ENCODE measurements at regions not wholly inside any gene's neighbourhood (a gene's known extent, or its start where the extent isn't known, plus 50 kb on each side); places are given as distances from the start of the nearest gene placed in this dataset.

DNA sequence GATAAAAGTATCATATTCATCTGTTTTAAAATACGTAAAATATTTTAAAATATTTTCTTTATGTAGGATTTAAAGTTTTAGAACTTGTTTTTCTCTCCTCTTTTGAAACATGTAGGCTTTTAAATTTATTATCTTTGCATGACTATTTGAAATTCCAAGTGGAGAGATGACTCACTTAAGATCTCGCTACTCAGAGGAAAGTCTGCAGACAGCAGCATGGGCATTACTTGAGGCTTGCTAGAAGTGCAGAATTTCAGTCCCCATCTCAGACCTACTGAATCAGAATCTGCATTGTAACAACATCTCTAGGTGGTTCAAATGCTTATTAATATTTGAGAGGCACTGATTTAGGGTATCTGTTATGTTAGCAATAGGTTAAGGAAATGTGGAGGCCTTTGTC, 225.7 kb upstream of the ARX start:
- Histone ChIP-seq H3K4me2 (ENCODE audit: low read length) (no peak overlapping the region), H3K27me3 (ENCODE audit: control insufficient read depth, low read length) (no peaks in the 10 kb centered on the region), H3F3A (ENCODE audit: control insufficient read depth, insufficient read depth) (no peaks in the 10 kb centered on the region), H4K20me1 (ENCODE audit: control insufficient read depth, insufficient read depth, low read depth, low read length) (no peaks in the 10 kb centered on the region), H3K4me3 (ENCODE audit: low read length) (no peak overlapping the region), H3K9me2 (replicated peaks; ENCODE audit: control insufficient read depth, low read length) (no peaks in the 10 kb centered on the region), H3K4me1 (ENCODE audit: control insufficient read depth, low read length) (no peaks in the 10 kb centered on the region), H3K79me2 (ENCODE audit: control insufficient read depth, low read length) (no peaks in the 10 kb centered on the region), H3K36me3 (ENCODE audit: control insufficient read depth, low read length) (no peaks in the 10 kb centered on the region), H3K27ac (ENCODE audit: low read depth, low read length) (no peak overlapping the region), H3K9me3 (ENCODE audit: control insufficient read depth, insufficient read depth, low read length) (no peaks in the 10 kb centered on the region)
- TF ChIP-seq CTCF (IDR thresholded peaks at IDR 0.05; ENCODE audit: low read depth, low read length, poor library complexity, severe bottlenecking) (no peak), EZH2phosphoT487 (IDR thresholded peaks at IDR 0.05; ENCODE audit: borderline replicate concordance, low read length) (no peak)

DNA sequence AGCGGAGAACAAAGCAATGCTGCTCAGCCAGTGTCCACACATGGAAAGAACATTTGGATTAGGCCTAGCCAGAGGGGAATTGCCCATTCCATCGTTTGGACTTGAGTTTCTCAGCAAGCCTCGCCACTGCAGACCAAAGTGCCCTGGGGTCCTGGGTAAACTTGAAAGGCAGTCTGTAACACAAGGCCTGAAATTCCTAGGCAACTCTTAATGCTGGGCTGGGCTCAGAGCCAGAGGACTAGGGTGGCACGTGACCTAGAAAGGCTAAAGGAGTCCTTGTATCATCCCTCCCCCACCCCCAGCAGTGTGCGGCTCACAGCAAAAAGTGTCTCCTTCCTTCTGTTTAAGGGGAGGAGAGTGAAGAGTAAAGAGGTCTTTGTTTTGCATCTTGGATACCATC, 210.4 kb upstream of the ARX start:
- Histone ChIP-seq H3F3A (ENCODE audit: control insufficient read depth, insufficient read depth) (no peaks in the 10 kb centered on the region), H3K4me1 (ENCODE audit: control insufficient read depth, low read length) (no peaks in the 10 kb centered on the region), H3K27me3 (ENCODE audit: control insufficient read depth, low read length) (no peaks in the 10 kb centered on the region), H4K20me1 (ENCODE audit: control insufficient read depth, insufficient read depth, low read depth, low read length) (no peaks in the 10 kb centered on the region), H3K4me2 (ENCODE audit: low read length) (no peak overlapping the region), H3K79me2 (ENCODE audit: control insufficient read depth, low read length) (no peaks in the 10 kb centered on the region), H3K27ac (ENCODE audit: low read depth, low read length) (no peak overlapping the region), H3K4me3 (ENCODE audit: low read length) (no peak overlapping the region), H3K9me2 (replicated peaks; ENCODE audit: control insufficient read depth, low read length) (no peaks in the 10 kb centered on the region), H3K9me3 (ENCODE audit: control insufficient read depth, insufficient read depth, low read length) (no peaks in the 10 kb centered on the region), H3K36me3 (ENCODE audit: control insufficient read depth, low read length) (no peaks in the 10 kb centered on the region)
- no peak for TF ChIP-seq EZH2phosphoT487 (IDR thresholded peaks at IDR 0.05; ENCODE audit: borderline replicate concordance, low read length)
- TF ChIP-seq CTCF (IDR thresholded peaks at IDR 0.05; ENCODE audit: low read depth, low read length, poor library complexity, severe bottlenecking): no peak

DNA sequence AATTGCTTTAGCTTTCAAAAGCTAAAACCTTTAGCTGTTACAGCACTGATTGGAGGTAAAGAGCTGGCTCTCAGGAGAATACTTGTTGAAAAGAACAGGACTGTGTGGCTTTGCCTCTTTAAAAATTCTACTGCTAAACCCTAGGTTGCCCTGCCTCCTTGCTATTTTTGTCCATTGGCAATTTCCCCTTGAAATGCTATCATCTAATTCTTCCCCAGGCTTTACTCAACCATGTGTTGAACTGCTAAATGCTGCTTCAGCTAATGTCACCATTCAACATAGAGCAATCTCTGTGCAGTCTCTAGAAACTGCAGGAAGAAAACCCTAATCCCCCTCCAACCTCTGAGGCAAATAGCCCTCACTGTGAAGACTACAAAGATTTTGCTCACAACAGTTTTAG, 203.7 kb upstream of the ARX start:
- no peak overlapping the region for H3K27ac ChIP-seq (ENCODE audit: low read depth, low read length)
- no peak for TF ChIP-seq EZH2phosphoT487 (IDR thresholded peaks at IDR 0.05; ENCODE audit: borderline replicate concordance, low read length)
- no peak for TF ChIP-seq CTCF (IDR thresholded peaks at IDR 0.05; ENCODE audit: low read depth, low read length, poor library complexity, severe bottlenecking)
- no peaks in the 10 kb centered on the region for H3K36me3 ChIP-seq (ENCODE audit: control insufficient read depth, low read length)
- no peaks in the 10 kb centered on the region for H3K9me3 ChIP-seq (ENCODE audit: control insufficient read depth, insufficient read depth, low read length)
- no peaks in the 10 kb centered on the region for H3K27me3 ChIP-seq (ENCODE audit: control insufficient read depth, low read length)
- H3K4me1 ChIP-seq (ENCODE audit: control insufficient read depth, low read length): no peaks in the 10 kb centered on the region
- no peaks in the 10 kb centered on the region for H3F3A ChIP-seq (ENCODE audit: control insufficient read depth, insufficient read depth)
- H4K20me1 ChIP-seq (ENCODE audit: control insufficient read depth, insufficient read depth, low read depth, low read length): no peaks in the 10 kb centered on the region
- H3K9me2 ChIP-seq (replicated peaks; ENCODE audit: control insufficient read depth, low read length): no peaks in the 10 kb centered on the region
- H3K4me3 ChIP-seq (ENCODE audit: low read length): no peak overlapping the region
- H3K4me2 ChIP-seq (ENCODE audit: low read length): no peak overlapping the region
- no peaks in the 10 kb centered on the region for H3K79me2 ChIP-seq (ENCODE audit: control insufficient read depth, low read length)

DNA sequence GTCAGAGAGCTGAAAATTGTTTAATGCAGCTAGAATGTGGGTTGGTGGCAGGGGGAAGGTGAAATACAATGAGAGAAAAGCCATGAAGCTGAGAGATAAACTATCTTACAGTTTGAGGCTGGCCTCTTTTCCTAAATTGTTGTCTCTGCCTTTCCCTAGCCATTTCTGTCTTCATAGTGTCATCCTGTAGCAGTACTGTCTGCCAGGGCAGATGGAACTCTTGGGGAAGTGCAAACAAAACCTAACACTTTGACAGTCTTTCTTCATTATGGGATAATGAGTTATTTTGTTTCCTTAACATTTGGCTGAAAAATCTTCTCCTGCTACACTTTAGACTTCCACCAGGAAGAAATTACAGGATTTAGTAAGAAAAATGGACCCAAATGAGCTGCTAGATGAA, 197.8 kb upstream of the ARX start:
- H3K4me2 ChIP-seq (ENCODE audit: low read length): no peak overlapping the region
- H3K9me3 ChIP-seq (ENCODE audit: control insufficient read depth, insufficient read depth, low read length): no peaks in the 10 kb centered on the region
- H3K79me2 ChIP-seq (ENCODE audit: control insufficient read depth, low read length): no peaks in the 10 kb centered on the region
- no peak overlapping the region for H3K4me3 ChIP-seq (ENCODE audit: low read length)
- H3K9me2 ChIP-seq (replicated peaks; ENCODE audit: control insufficient read depth, low read length): no peaks in the 10 kb centered on the region
- no peaks in the 10 kb centered on the region for H4K20me1 ChIP-seq (ENCODE audit: control insufficient read depth, insufficient read depth, low read depth, low read length)
- no peaks in the 10 kb centered on the region for H3K27me3 ChIP-seq (ENCODE audit: control insufficient read depth, low read length)
- H3K36me3 ChIP-seq (ENCODE audit: control insufficient read depth, low read length): no peaks in the 10 kb centered on the region
- H3K4me1 ChIP-seq (ENCODE audit: control insufficient read depth, low read length): no peaks in the 10 kb centered on the region
- TF ChIP-seq CTCF (IDR thresholded peaks at IDR 0.05; ENCODE audit: low read depth, low read length, poor library complexity, severe bottlenecking): no peak
- TF ChIP-seq EZH2phosphoT487 (IDR thresholded peaks at IDR 0.05; ENCODE audit: borderline replicate concordance, low read length): no peak
- H3F3A ChIP-seq (ENCODE audit: control insufficient read depth, insufficient read depth): no peaks in the 10 kb centered on the region
- H3K27ac ChIP-seq (ENCODE audit: low read depth, low read length): no peak overlapping the region
